ENCODE measurements at regions not wholly inside any gene's neighbourhood (a gene's known extent, or its start where the extent isn't known, plus 50 kb on each side); places are given as distances from the start of the nearest gene placed in this dataset.

GRCh38 chr10:36111676-36112075 lies 469.6 kb upstream of the FZD8 start:
- no peak overlapping the region for H3K4me3 Mint-ChIP-seq
- no peak overlapping the region for H3K27ac Mint-ChIP-seq
- ChIA-PET POLR2A (no interaction called here), CTCF (no interaction called here)
- H3K27me3 Mint-ChIP-seq = no peaks in the 10 kb centered on the region
- no peak for DNase-seq
- no peaks in the 10 kb centered on the region for H3K36me3 Mint-ChIP-seq
- H3K9me3 Mint-ChIP-seq = peaks cover 2% of the 10 kb centered on the region
- no peaks in the 10 kb centered on the region for H3K4me1 Mint-ChIP-seq (ENCODE audit: low read depth)
- intact Hi-C loops (cut with micrococcal nuclease) = no loop called here

GRCh38 chr10:36110097-36110496 lies 468.0 kb upstream of the FZD8 start:
- H3K36me3 Mint-ChIP-seq = no peaks in the 10 kb centered on the region
- no peaks in the 10 kb centered on the region for H3K4me1 Mint-ChIP-seq (ENCODE audit: low read depth)
- DNase-seq = no peak
- H3K4me3 Mint-ChIP-seq = no peak overlapping the region
- H3K9me3 Mint-ChIP-seq = peaks cover 2% of the 10 kb centered on the region
- no peak overlapping the region for H3K27ac Mint-ChIP-seq
- H3K27me3 Mint-ChIP-seq = no peaks in the 10 kb centered on the region
- intact Hi-C loops (cut with micrococcal nuclease) = no loop called here
- ChIA-PET CTCF (no interaction called here), POLR2A (no interaction called here)

- Mint-ChIP-seq H3K4me3 (no peak overlapping the region), H3K27ac (no peak overlapping the region), H3K4me1 (ENCODE audit: low read depth) (no peaks in the 10 kb centered on the region), H3K9me3 (peaks cover 2% of the 10 kb centered on the region), H3K27me3 (no peaks in the 10 kb centered on the region), H3K36me3 (no peaks in the 10 kb centered on the region)
- DNase-seq = no peak
- ChIA-PET CTCF (no interaction called here), POLR2A (interaction anchor here (0.6 kb wide), 1 partner anchor 223 kb away, joined by 3 read pairs; no protein-coding TSS in a partner anchor)
- intact Hi-C loops (cut with micrococcal nuclease) = no loop called here
These were observed 467.4 kb upstream of the FZD8 start for GRCh38 chr10:36109399-36110023.

GRCh38 chr10:36097696-36098095 lies 455.6 kb upstream of the FZD8 start:
- H3K27me3 Mint-ChIP-seq = no peaks in the 10 kb centered on the region
- H3K4me3 Mint-ChIP-seq = no peak overlapping the region
- peaks cover 13% of the 10 kb centered on the region for H3K9me3 Mint-ChIP-seq
- CTCF ChIA-PET = no interaction called here
- no peak for DNase-seq
- intact Hi-C loops (cut with micrococcal nuclease) = no loop called here
- H3K36me3 Mint-ChIP-seq = no peaks in the 10 kb centered on the region
- no peak overlapping the region for H3K27ac Mint-ChIP-seq
- H3K4me1 Mint-ChIP-seq (ENCODE audit: low read depth) = no peaks in the 10 kb centered on the region
- POLR2A ChIA-PET = no interaction called here

- POLR2A ChIA-PET = no interaction called here
- intact Hi-C loops (cut with micrococcal nuclease) = no loop called here
- H3K27me3 Mint-ChIP-seq = no peaks in the 10 kb centered on the region
- DNase-seq = no peak
- no peak overlapping the region for H3K4me3 Mint-ChIP-seq
- no peaks in the 10 kb centered on the region for H3K4me1 Mint-ChIP-seq (ENCODE audit: low read depth)
- peaks cover 6% of the 10 kb centered on the region for H3K9me3 Mint-ChIP-seq
- no peak overlapping the region for H3K27ac Mint-ChIP-seq
- CTCF ChIA-PET = no interaction called here
- H3K36me3 Mint-ChIP-seq = no peaks in the 10 kb centered on the region
These were observed 454.5 kb upstream of the FZD8 start for GRCh38 chr10:36096576-36096975.

GRCh38 chr10:36094096-36094495 lies 452.0 kb upstream of the FZD8 start:
- Mint-ChIP-seq H3K36me3 (no peaks in the 10 kb centered on the region), H3K27ac (no peak overlapping the region), H3K4me3 (no peak overlapping the region), H3K9me3 (peaks cover 4% of the 10 kb centered on the region), H3K27me3 (no peaks in the 10 kb centered on the region), H3K4me1 (ENCODE audit: low read depth) (no peaks in the 10 kb centered on the region)
- intact Hi-C loops (cut with micrococcal nuclease) = no loop called here
- CTCF ChIA-PET = no interaction called here
- no peak for DNase-seq
- POLR2A ChIA-PET = no interaction called here

GRCh38 chr10:36092116-36092515 lies 450.0 kb upstream of the FZD8 start:
- Mint-ChIP-seq H3K4me1 (ENCODE audit: low read depth) (no peaks in the 10 kb centered on the region), H3K36me3 (no peaks in the 10 kb centered on the region), H3K9me3 (peaks cover 2% of the 10 kb centered on the region), H3K4me3 (no peak overlapping the region), H3K27me3 (no peaks in the 10 kb centered on the region), H3K27ac (no peak overlapping the region)
- ChIA-PET POLR2A (no interaction called here), CTCF (no interaction called here)
- no peak for DNase-seq
- intact Hi-C loops (cut with micrococcal nuclease) = no loop called here

GRCh38 chr10:36091007-36091406 lies 448.9 kb upstream of the FZD8 start:
- ChIA-PET POLR2A (no interaction called here), CTCF (no interaction called here)
- peaks cover 2% of the 10 kb centered on the region for H3K9me3 Mint-ChIP-seq
- intact Hi-C loops (cut with micrococcal nuclease) = no loop called here
- DNase-seq = no peak
- H3K36me3 Mint-ChIP-seq = no peaks in the 10 kb centered on the region
- no peak overlapping the region for H3K4me3 Mint-ChIP-seq
- no peaks in the 10 kb centered on the region for H3K4me1 Mint-ChIP-seq (ENCODE audit: low read depth)
- H3K27ac Mint-ChIP-seq = no peak overlapping the region
- no peaks in the 10 kb centered on the region for H3K27me3 Mint-ChIP-seq

GRCh38 chr10:36089790-36090440 lies 447.8 kb upstream of the FZD8 start:
- no peaks in the 10 kb centered on the region for H3K27me3 Mint-ChIP-seq
- H3K36me3 Mint-ChIP-seq = no peaks in the 10 kb centered on the region
- intact Hi-C loops (cut with micrococcal nuclease) = no loop called here
- CTCF ChIA-PET = no interaction called here
- no peak for DNase-seq
- no peaks in the 10 kb centered on the region for H3K4me1 Mint-ChIP-seq (ENCODE audit: low read depth)
- POLR2A ChIA-PET = no interaction called here
- H3K27ac Mint-ChIP-seq = no peak overlapping the region
- no peaks in the 10 kb centered on the region for H3K9me3 Mint-ChIP-seq
- no peak overlapping the region for H3K4me3 Mint-ChIP-seq

- Mint-ChIP-seq H3K27me3 (no peaks in the 10 kb centered on the region), H3K9me3 (no peaks in the 10 kb centered on the region), H3K4me1 (ENCODE audit: low read depth) (no peaks in the 10 kb centered on the region), H3K4me3 (no peak overlapping the region), H3K36me3 (no peaks in the 10 kb centered on the region), H3K27ac (no peak overlapping the region)
- intact Hi-C loops (cut with micrococcal nuclease) = no loop called here
- DNase-seq = no peak
- POLR2A ChIA-PET = no interaction called here
- CTCF ChIA-PET = no interaction called here
These were observed 445.2 kb upstream of the FZD8 start for GRCh38 chr10:36087006-36088005.

- Mint-ChIP-seq H3K27me3 (no peaks in the 10 kb centered on the region), H3K4me3 (no peak overlapping the region), H3K4me1 (ENCODE audit: low read depth) (no peaks in the 10 kb centered on the region), H3K27ac (no peak overlapping the region), H3K36me3 (no peaks in the 10 kb centered on the region), H3K9me3 (peaks cover 4% of the 10 kb centered on the region)
- CTCF ChIA-PET = no interaction called here
- intact Hi-C loops (cut with micrococcal nuclease) = no loop called here
- POLR2A ChIA-PET = no interaction called here
- DNase-seq = no peak
These were observed 433.1 kb upstream of the FZD8 start for GRCh38 chr10:36075196-36075595.

- H3K4me3 Mint-ChIP-seq = no peak overlapping the region
- peaks cover 4% of the 10 kb centered on the region for H3K9me3 Mint-ChIP-seq
- no peak for DNase-seq
- H3K4me1 Mint-ChIP-seq (ENCODE audit: low read depth) = no peaks in the 10 kb centered on the region
- peaks cover 1% of the 10 kb centered on the region for H3K27me3 Mint-ChIP-seq
- intact Hi-C loops (cut with micrococcal nuclease) = no loop called here
- POLR2A ChIA-PET = no interaction called here
- CTCF ChIA-PET = interaction anchor here (0.5 kb wide), 1 partner anchor 28 kb away, joined by 3 read pairs; no protein-coding TSS in a partner anchor
- H3K36me3 Mint-ChIP-seq = no peaks in the 10 kb centered on the region
- H3K27ac Mint-ChIP-seq = no peak overlapping the region
These were observed 431.8 kb upstream of the FZD8 start for GRCh38 chr10:36073796-36074345.

Data from activated CD4-positive, alpha-beta memory T cell treated with anti-CD3 and anti-CD28 coated beads for 36 hours (primary cell).